Hematopoietic multipotent progenitor cell treated with erythropoietin and hydrocortisone succinate and interleukin-3 and kit ligand, for 17 days (in vitro differentiated cells): ENCODE measurements at regions not wholly inside any gene's neighbourhood (a gene's known extent, or its start where the extent isn't known, plus 50 kb on each side); places are given as distances from the start of the nearest gene placed in this dataset.
"Not testable (repeated sequence)": the region's sequence is repeated elsewhere in the genome, so short reads cannot be mapped to it uniquely, and the experiment has no call there.

ENCODE experiments used
- DNase-seq: peaks from one replicate; pipeline ENCODE4 v3.0.0-alpha.2; 2015; ENCODE audit warnings: low spot score

GRCh38 chr7:94174956-94175355 lies 170.8 kb upstream of the BET1 start:
- DNase-seq, result no peak

GRCh38 chr7:94176694-94177200 lies 172.6 kb upstream of the BET1 start:
- DNase-seq, result no peak

- no peak for DNase-seq
Observed at GRCh38 chr7:94177441-94177840, 173.3 kb upstream of the BET1 start.

- no peak for DNase-seq
Observed at GRCh38 chr7:94178230-94178629, 174.1 kb upstream of the BET1 start.

GRCh38 chr7:94179466-94179865 lies 175.3 kb upstream of the BET1 start:
- no peak for DNase-seq

GRCh38 chr7:94182066-94182465 lies 177.9 kb upstream of the BET1 start:
- DNase-seq, result no peak

- DNase-seq, result no peak
Observed at GRCh38 chr7:94182721-94183120, 178.6 kb upstream of the BET1 start.

- no peak for DNase-seq
Observed at GRCh38 chr7:94183289-94183749, 179.2 kb upstream of the BET1 start.

- no peak for DNase-seq
Observed at GRCh38 chr7:94183891-94184290, 179.7 kb upstream of the BET1 start.

- no peak for DNase-seq
Observed at GRCh38 chr7:94188350-94188749, 184.2 kb upstream of the BET1 start.

- DNase-seq, result no peak
Observed at GRCh38 chr7:94190599-94191061, 186.5 kb upstream of the BET1 start.

GRCh38 chr7:94194426-94194825 lies 190.3 kb upstream of the BET1 start:
- DNase-seq, result not testable (repeated sequence)

GRCh38 chr7:94195201-94195600 lies 191.0 kb upstream of the BET1 start:
- DNase-seq, result no peak

GRCh38 chr7:94195813-94196212 lies 191.7 kb upstream of the BET1 start:
- no peak for DNase-seq

GRCh38 chr7:94205529-94205928 lies 189.2 kb upstream of the COL1A2 start:
- no peak for DNase-seq

GRCh38 chr7:94206295-94206694 lies 188.4 kb upstream of the COL1A2 start:
- no peak for DNase-seq

GRCh38 chr7:94212160-94212559 lies 182.5 kb upstream of the COL1A2 start:
- DNase-seq, result no peak

GRCh38 chr7:94216944-94217461 lies 177.7 kb upstream of the COL1A2 start:
- DNase-seq, result no peak

GRCh38 chr7:94217766-94218165 lies 176.9 kb upstream of the COL1A2 start:
- DNase-seq, result no peak

- no peak for DNase-seq
Observed at GRCh38 chr7:94222516-94222915, 172.2 kb upstream of the COL1A2 start.

- no peak for DNase-seq
Observed at GRCh38 chr7:94223375-94224084, 171.2 kb upstream of the COL1A2 start.

GRCh38 chr7:94228223-94228622 lies 166.5 kb upstream of the COL1A2 start:
- DNase-seq, result no peak

GRCh38 chr7:94228678-94229077 lies 166.0 kb upstream of the COL1A2 start:
- no peak for DNase-seq

- no peak for DNase-seq
Observed at GRCh38 chr7:94231305-94231704, 163.4 kb upstream of the COL1A2 start.
